PFSK-1 (cell line): ENCODE measurements at regions not wholly inside any gene's neighbourhood (a gene's known extent, or its start where the extent isn't known, plus 50 kb on each side); places are given as distances from the start of the nearest gene placed in this dataset.

Experiments used
- POLR2AphosphoS5 ChIP-seq: IDR thresholded peaks from 2 replicates; pipeline ENCODE4 v1.6.1; 2012; ENCODE audit warnings: low read depth, mild to moderate bottlenecking, control low read depth, low read length, moderate library complexity
- REST ChIP-seq, 2 experiments: IDR thresholded peaks; 2 replicates each; pipeline versions ENCODE4 v1.6.1 to v1.8.0; 2011 to 2012; ENCODE audit warnings: low read depth in 2 of 2, low read length in 2 of 2, control low read depth in 1 of 2, inconsistent platforms in 1 of 2, mild to moderate bottlenecking in 1 of 2, moderate library complexity in 1 of 2; ENCODE audit not compliant: insufficient read depth in 1 of 2

- no peak for TF ChIP-seq POLR2AphosphoS5
- no peak for TF ChIP-seq REST (IDR thresholded peaks at IDR 0.05; ENCODE audit: insufficient read depth in 1 of 2, low read depth in 2 of 2, low read length in 2 of 2)
Measured at GRCh38 chr4:35541888-35542213, 702.5 kb downstream of the ARAP2 start.
